Vagina (tissue), 2 donors: ENCODE measurements at regions not wholly inside any gene's neighbourhood (a gene's known extent, or its start where the extent isn't known, plus 50 kb on each side); places are given as distances from the start of the nearest gene placed in this dataset.

Experiments
- CTCF ChIP-seq, 3 experiments: fragments of 450-650 bp in 2 of 3; fragments of 200-600 bp in 1 of 3; sonication (generic) in 1 of 3; IDR thresholded peaks; one replicate each; pipeline ENCODE4 v1.5.1; 2017 to 2019; ENCODE audit warnings: antibody characterized with exemption in 3 of 3, mild to moderate bottlenecking in 2 of 3, moderate library complexity in 2 of 3
- POLR2A ChIP-seq, 2 donors: fragments of 450-650 bp; IDR thresholded peaks; one replicate each; pipeline ENCODE4 v1.6.1; 2017; ENCODE audit warnings: antibody characterized with exemption in 2 of 2, mild to moderate bottlenecking in 2 of 2, moderate library complexity in 2 of 2
- POLR2AphosphoS5 ChIP-seq, 2 donors: sonication (generic); formaldehyde crosslinking; IDR thresholded peaks; one replicate each; pipeline ENCODE4 v1.9.0; 2017; ENCODE audit warnings: antibody characterized with exemption in 2 of 2, mild to moderate bottlenecking in 2 of 2, low read depth in 1 of 2; ENCODE audit not compliant: insufficient read depth in 1 of 2

GRCh38 chr9:126114850-126115460 is 211.7 kb upstream of the MVB12B start:
- TF ChIP-seq CTCF (IDR thresholded peaks at IDR 0.05) (no peak), POLR2A (IDR thresholded peaks at IDR 0.05) (no peak), POLR2AphosphoS5 (IDR thresholded peaks at IDR 0.05; ENCODE audit: insufficient read depth in 1 of 2, low read depth in 1 of 2) (no peak)
